Muscle of leg (tissue), 3 donors: ENCODE measurements at regions not wholly inside any gene's neighbourhood (a gene's known extent, or its start where the extent isn't known, plus 50 kb on each side); places are given as distances from the start of the nearest gene placed in this dataset.

Experiments used
- DNase-seq: peaks from one replicate; pipeline ENCODE4 v3.0.0; 2013
- H3K27ac ChIP-seq: one replicate; pipeline ENCODE4 v1.5.1; 2013; ENCODE audit warnings: mild to moderate bottlenecking, low read length, control low read depth
- H3K27me3 ChIP-seq: one replicate; pipeline ENCODE4 v1.6.1; 2013; ENCODE audit warnings: low read length; ENCODE audit not compliant: control insufficient read depth, insufficient read depth
- H3K36me3 ChIP-seq: one replicate; pipeline ENCODE4 v1.6.1; 2013; ENCODE audit warnings: low read length; ENCODE audit not compliant: control insufficient read depth, insufficient read depth
- H3K4me1 ChIP-seq: one replicate; pipeline ENCODE4 v1.6.1; 2013; ENCODE audit warnings: low read length; ENCODE audit not compliant: control insufficient read depth, insufficient read depth
- H3K4me3 ChIP-seq: one replicate; pipeline ENCODE4 v1.5.1; 2013; ENCODE audit warnings: low read length, control low read depth
- H3K9me3 ChIP-seq: replicated peaks from 2 replicates; pipeline ENCODE4 v1.6.1; 2013; ENCODE audit warnings: low read depth, low read length; ENCODE audit not compliant: control insufficient read depth
- WGBS: methylation state at CpG from one replicate; pipeline ENCODE4 v1.1.5; 2013; ENCODE audit warnings: missing lambda C conversion rate; ENCODE audit not compliant: insufficient coverage; 5-methylcytosine and 5-hydroxymethylcytosine counted together

- H3K4me3 ChIP-seq, result no peak overlapping the region
- DNase-seq, result no peak
- H3K27me3 ChIP-seq, result no peaks in the 10 kb centered on the region
- H3K9me3 ChIP-seq, result no peaks in the 10 kb centered on the region
- no peak overlapping the region for H3K27ac ChIP-seq
- 60% methylated on average over 1 of the region's 6 CpGs for WGBS
- H3K4me1 ChIP-seq, result no peaks in the 10 kb centered on the region
- H3K36me3 ChIP-seq, result no peaks in the 10 kb centered on the region
These were observed 242.6 kb upstream of the THSD7B start for GRCh38 chr2:136522724-136523123.

DNA sequence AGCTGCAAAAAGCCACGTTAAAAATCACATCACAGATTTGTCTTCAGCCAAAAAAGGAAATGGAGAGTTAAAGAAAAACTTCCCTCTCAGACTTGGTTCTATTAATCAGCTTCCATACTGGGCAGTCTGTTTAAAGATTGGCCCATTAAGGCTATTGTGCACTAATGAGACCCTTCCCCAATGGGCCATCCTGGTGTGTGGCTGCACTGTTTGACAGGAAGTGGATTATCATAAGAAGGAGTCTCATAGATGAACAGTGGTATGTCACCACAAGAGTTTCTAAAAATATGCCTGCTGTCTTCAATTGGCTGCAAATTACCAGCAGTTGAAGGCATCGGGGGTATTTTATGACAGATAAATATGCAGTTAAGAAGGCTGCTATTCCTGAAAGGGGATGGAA, 247.6 kb upstream of the THSD7B start:
- Histone ChIP-seq H3K36me3 (no peaks in the 10 kb centered on the region), H3K4me3 (no peak overlapping the region), H3K9me3 (no peaks in the 10 kb centered on the region)

DNA sequence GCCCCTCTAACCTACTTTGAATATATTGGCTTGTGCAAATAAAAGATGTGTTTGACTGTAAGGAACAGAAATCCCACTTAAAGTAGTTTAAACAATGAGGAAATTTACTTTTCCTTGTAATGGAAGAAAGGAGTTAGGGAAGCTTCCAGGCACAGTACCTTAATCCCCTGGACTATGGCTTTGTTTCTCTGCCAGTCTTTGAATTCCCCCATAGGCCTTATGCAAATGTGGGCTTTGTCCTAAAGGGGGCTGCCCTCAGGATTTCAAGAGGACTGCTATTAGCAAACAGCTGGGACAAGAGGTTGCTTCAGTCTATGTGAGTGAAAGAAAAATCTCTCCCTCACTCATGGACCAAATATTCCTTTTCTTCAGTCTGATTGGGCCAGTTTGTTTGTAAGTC, 255.1 kb upstream of the THSD7B start:
- no peak overlapping the region for H3K4me3 ChIP-seq
- no peaks in the 10 kb centered on the region for H3K4me1 ChIP-seq
- DNase-seq, result no peak
- no peaks in the 10 kb centered on the region for H3K9me3 ChIP-seq
- no peaks in the 10 kb centered on the region for H3K36me3 ChIP-seq
- no peak overlapping the region for H3K27ac ChIP-seq
- no peaks in the 10 kb centered on the region for H3K27me3 ChIP-seq

More for the DNA sequence above, 247.6 kb upstream of the THSD7B start:
- Histone ChIP-seq H3K27ac (no peak overlapping the region), H3K27me3 (no peaks in the 10 kb centered on the region), H3K4me1 (no peaks in the 10 kb centered on the region)
- WGBS, result no CpG with 5 or more reads among the region's 2 CpGs
- DNase-seq, result no peak

GRCh38 chr2:136505462-136505861, 259.9 kb upstream of the THSD7B start:
- H3K27ac ChIP-seq, result no peak overlapping the region
- no peak for DNase-seq
- WGBS, result no CpG with 5 or more reads among the region's 3 CpGs

GRCh38 chr2:136502660-136503059, 262.7 kb upstream of the THSD7B start:
- Histone ChIP-seq H3K27me3 (no peaks in the 10 kb centered on the region), H3K4me3 (no peak overlapping the region), H3K27ac (no peak overlapping the region), H3K36me3 (no peaks in the 10 kb centered on the region), H3K9me3 (no peaks in the 10 kb centered on the region), H3K4me1 (no peaks in the 10 kb centered on the region)
- no peak for DNase-seq

More at GRCh38 chr2:136505462-136505861, 259.9 kb upstream of the THSD7B start:
- H3K4me1 ChIP-seq, result no peaks in the 10 kb centered on the region
- H3K36me3 ChIP-seq, result no peaks in the 10 kb centered on the region
- H3K9me3 ChIP-seq, result no peaks in the 10 kb centered on the region
- no peaks in the 10 kb centered on the region for H3K27me3 ChIP-seq
- H3K4me3 ChIP-seq, result no peak overlapping the region

- no CpG with 5 or more reads among the region's 3 CpGs for WGBS
- Histone ChIP-seq H3K4me1 (no peaks in the 10 kb centered on the region), H3K9me3 (no peaks in the 10 kb centered on the region), H3K27me3 (no peaks in the 10 kb centered on the region), H3K4me3 (no peak overlapping the region), H3K36me3 (no peaks in the 10 kb centered on the region), H3K27ac (no peak overlapping the region)
- no peak for DNase-seq
These were observed 267.6 kb upstream of the THSD7B start for GRCh38 chr2:136497709-136498108.

DNA sequence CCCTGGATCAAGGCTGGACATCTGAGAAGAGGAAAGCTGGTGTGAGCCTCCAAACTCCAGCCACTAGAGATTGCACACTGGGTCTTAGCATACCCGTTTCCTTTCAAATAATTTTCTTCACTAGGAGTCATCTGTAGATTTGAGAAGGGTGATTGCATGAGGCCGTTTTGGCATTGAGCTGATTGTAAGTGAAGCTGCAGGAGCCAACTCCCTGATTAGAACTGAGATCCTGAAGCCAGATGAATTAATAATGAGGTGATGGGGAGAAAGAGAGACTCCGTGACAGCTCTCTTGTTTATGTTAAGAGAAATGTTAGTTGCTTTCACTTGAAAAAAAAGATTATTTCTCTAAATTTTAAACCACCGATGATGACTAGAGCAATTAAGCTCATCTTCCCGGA, 268.4 kb upstream of the THSD7B start:
- no peaks in the 10 kb centered on the region for H3K4me1 ChIP-seq
- H3K27ac ChIP-seq, result no peak overlapping the region
- no peaks in the 10 kb centered on the region for H3K27me3 ChIP-seq
- no peaks in the 10 kb centered on the region for H3K36me3 ChIP-seq
- H3K4me3 ChIP-seq, result no peak overlapping the region
- WGBS, result no CpG with 5 or more reads among the region's 5 CpGs
- no peaks in the 10 kb centered on the region for H3K9me3 ChIP-seq
- DNase-seq, result no peak

- WGBS, result 92% methylated on average over 2 of the region's 5 CpGs
- no peak overlapping the region for H3K4me3 ChIP-seq
- DNase-seq, result no peak
These were observed 269.7 kb upstream of the THSD7B start for GRCh38 chr2:136495636-136496035.

DNA sequence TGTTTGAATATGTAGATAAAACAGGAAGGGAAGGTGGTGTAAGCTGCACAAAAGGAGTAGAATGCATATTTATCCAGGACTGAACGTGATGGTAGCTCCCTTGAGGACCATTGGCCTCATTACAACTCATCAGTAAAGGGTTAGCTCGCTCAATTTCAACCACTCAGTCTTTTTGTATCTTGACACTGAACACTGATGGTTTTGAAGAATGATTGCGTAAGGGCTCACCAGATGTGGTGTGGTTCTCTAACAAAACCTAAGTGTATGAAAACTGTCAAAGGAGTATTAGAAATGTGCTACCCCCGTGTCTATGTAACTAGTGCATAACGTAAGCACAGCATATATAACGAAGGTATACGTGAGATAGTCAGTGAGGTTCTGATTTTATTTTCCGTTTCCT, 272.4 kb upstream of the THSD7B start:
- Histone ChIP-seq H3K36me3 (no peaks in the 10 kb centered on the region), H3K27ac (no peak overlapping the region), H3K4me1 (no peaks in the 10 kb centered on the region), H3K9me3 (no peaks in the 10 kb centered on the region), H3K27me3 (no peaks in the 10 kb centered on the region), H3K4me3 (no peak overlapping the region)
- DNase-seq, result no peak
- WGBS, result no CpG with 5 or more reads among the region's 8 CpGs

More at GRCh38 chr2:136495636-136496035, 269.7 kb upstream of the THSD7B start:
- Histone ChIP-seq H3K4me1 (no peaks in the 10 kb centered on the region), H3K27me3 (no peaks in the 10 kb centered on the region), H3K36me3 (no peaks in the 10 kb centered on the region), H3K9me3 (no peaks in the 10 kb centered on the region), H3K27ac (no peak overlapping the region)

GRCh38 chr2:136490100-136490499, 275.2 kb upstream of the THSD7B start:
- Histone ChIP-seq H3K27ac (no peak overlapping the region), H3K4me1 (no peaks in the 10 kb centered on the region), H3K27me3 (no peaks in the 10 kb centered on the region), H3K9me3 (no peaks in the 10 kb centered on the region), H3K4me3 (no peak overlapping the region), H3K36me3 (no peaks in the 10 kb centered on the region)
- no peak for DNase-seq
- WGBS, result no CpG with 5 or more reads among the region's 3 CpGs

DNA sequence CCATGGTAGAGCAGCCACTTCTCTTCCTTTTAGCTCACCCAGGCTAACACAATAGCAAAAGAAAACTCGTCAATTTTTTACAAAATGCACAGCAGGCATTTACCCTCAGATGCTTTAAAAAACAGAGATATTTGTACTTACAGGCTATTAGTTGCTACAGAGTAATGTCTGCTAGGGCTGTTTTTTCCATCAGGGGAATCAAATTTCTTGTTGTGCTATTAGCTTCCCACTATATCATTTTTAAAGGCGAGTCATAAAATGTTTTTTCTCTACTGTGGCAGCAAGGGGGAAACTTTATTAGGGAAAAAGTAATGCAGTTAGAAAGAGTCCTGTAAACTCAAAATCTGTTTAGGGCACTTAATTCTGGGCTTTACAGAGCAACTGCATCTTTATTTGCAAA, 277.9 kb upstream of the THSD7B start:
- no CpG with 5 or more reads among the region's 2 CpGs for WGBS
- no peaks in the 10 kb centered on the region for H3K36me3 ChIP-seq
- H3K27ac ChIP-seq, result no peak overlapping the region
- H3K9me3 ChIP-seq, result no peaks in the 10 kb centered on the region
- H3K4me3 ChIP-seq, result no peak overlapping the region
- no peaks in the 10 kb centered on the region for H3K27me3 ChIP-seq
- H3K4me1 ChIP-seq, result no peaks in the 10 kb centered on the region
- DNase-seq, result peak; percentile 34
